HepG2 (cell line): ENCODE measurements at regions not wholly inside any gene's neighbourhood (a gene's known extent, or its start where the extent isn't known, plus 50 kb on each side); places are given as distances from the start of the nearest gene placed in this dataset.

Experiments
- ATAC-seq: fragments of 200-7000 bp; cut with Tn5 transposase; 3 replicates; pipeline ENCODE4 v1.9.1; 2020; ENCODE audit warnings: mild to moderate bottlenecking, moderate library complexity
- BruUV-seq: library from RNA; stranded (reverse); fragments of 400-500 nt; replicated peaks from 2 replicates; lab custom pipeline; 2021; lab: Mats Ljungman, UMichigan
- CTCF ChIA-PET: fragments of 300-600 bp; formaldehyde crosslinking; extraction: SDS; loops from one replicate; lab custom pipeline; 2021; ENCODE audit warnings: low total read pairs, inconsistent platforms, low intra/inter-chr PET ratio; lab: Yijun Ruan, JAX
- POLR2A ChIA-PET: fragments of 350-600 bp; sonication (Branson Sonifier 250); formaldehyde crosslinking; loops from one replicate; lab custom pipeline; 2020; ENCODE audit warnings: antibody characterized with exemption, inconsistent platforms; lab: Yijun Ruan, JAX
- DNase-seq: peaks from one replicate; pipeline ENCODE4 v3.0.0-alpha.2; 2015; ENCODE audit warnings: low spot score
- FAIRE-seq: peaks from 3 replicates; lab custom pipeline; 2011; peaks lifted over from hg19 to GRCh38; lab: Jason Lieb, UNC
- H2AFZ ChIP-seq: one replicate; pipeline ENCODE4 v1.6.1; 2011; ENCODE audit warnings: low read length, inconsistent platforms
- H3K27ac ChIP-seq: fragments of 300-600 bp; 3 replicates; pipeline ENCODE4 v1.8.0; 2011; ENCODE audit warnings: mixed run types, mild to moderate bottlenecking, mixed read lengths, low read length, inconsistent platforms; ENCODE audit not compliant: insufficient read depth; ENCODE audit errors: extremely low read length
- H3K27me3 ChIP-seq, 2 experiments: fragments of 200-600 bp in 1 of 2; 2 replicates in 1 of 2; 3 replicates in 1 of 2; pipeline versions ENCODE4 v1.6.0 to v1.8.0; 2011; ENCODE audit warnings: low read length in 2 of 2, mild to moderate bottlenecking in 2 of 2, moderate library complexity in 2 of 2, inconsistent platforms in 1 of 2; ENCODE audit not compliant: insufficient read depth in 2 of 2, control insufficient read depth in 1 of 2
- H3K36me3 ChIP-seq, 2 experiments: fragments of 200-600 bp in 1 of 2; replicated peaks in 1 of 2; 2 replicates in 1 of 2; 3 replicates in 1 of 2; pipeline versions ENCODE4 v1.5.1 to v1.8.0; 2011; ENCODE audit warnings: low read length in 2 of 2, inconsistent platforms in 1 of 2; ENCODE audit not compliant: insufficient read depth in 2 of 2, control insufficient read depth in 1 of 2
- H3K4me1 ChIP-seq: 2 replicates; pipeline ENCODE4 v1.5.1; 2012; ENCODE audit warnings: low read length, inconsistent platforms; ENCODE audit not compliant: insufficient read depth
- H3K4me2 ChIP-seq: 2 replicates; pipeline ENCODE4 v1.6.0; 2011; ENCODE audit warnings: low read depth, low read length, inconsistent platforms
- H3K4me3 ChIP-seq, 3 experiments: fragments of 200-600 bp in 1 of 3; sonication (generic), shearing (Covaris generic) in 1 of 3; replicated peaks in 1 of 3; 2 replicates each; pipeline ENCODE4 v1.5.1; 2011 to 2016; ENCODE audit warnings: low read length in 3 of 3, inconsistent platforms in 2 of 3, low read depth in 2 of 3, mild to moderate bottlenecking in 2 of 3, control low read depth in 1 of 3, mixed read lengths in 1 of 3; ENCODE audit not compliant: insufficient read depth in 1 of 3
- H3K79me2 ChIP-seq: one replicate; pipeline ENCODE4 v1.6.1; 2011; ENCODE audit warnings: low read length, inconsistent platforms; ENCODE audit not compliant: insufficient read depth
- H3K9ac ChIP-seq: 2 replicates; pipeline ENCODE4 v1.6.0; 2011; ENCODE audit warnings: mild to moderate bottlenecking, low read depth, low read length, inconsistent platforms; ENCODE audit not compliant: insufficient read depth
- H3K9me3 ChIP-seq: 2 replicates; pipeline ENCODE4 v1.5.1; 2012; ENCODE audit warnings: mild to moderate bottlenecking, low read length
- H4K20me1 ChIP-seq: 2 replicates; pipeline ENCODE4 v1.6.0; 2011; ENCODE audit warnings: inconsistent platforms, mild to moderate bottlenecking, low read length, moderate library complexity; ENCODE audit not compliant: insufficient read depth
- ZNF263 ChIP-seq: sonication (generic); formaldehyde crosslinking; IDR thresholded peaks from 2 replicates; pipeline ENCODE4 v1.4.0; 2020; ENCODE audit warnings: missing genetic modification reagents
- WGBS: methylation state at CpG from one replicate; pipeline ENCODE4 v1.1.6; 2017; ENCODE audit warnings: low lambda C conversion rate; 5-methylcytosine and 5-hydroxymethylcytosine counted together
- in situ Hi-C: cut with HindIII; loops from 2 replicates; pipeline ENCODE4 v1.10.0; 2017; ENCODE audit warnings: low pct_unique_long_range_greater_than_20kb; ENCODE audit not compliant: extremely low pct_ligation_motif_present
- intact Hi-C: fragments of 100-400 bp; cut with micrococcal nuclease; formaldehyde crosslinking; loops from one replicate; pipeline ENCODE4 v1.10.0; 2022; ENCODE audit not compliant: unreplicated experiment
- TF ChIP-seq, protein P1 (sequence below): sonication (generic); formaldehyde crosslinking; IDR thresholded peaks from 2 replicates; pipeline ENCODE4 v1.4.0; 2020; ENCODE audit warnings: mild to moderate bottlenecking, missing genetic modification reagents
- TF ChIP-seq, protein P2 (sequence below): fragments of 450-650 bp; IDR thresholded peaks from 2 replicates; pipeline ENCODE4 v1.6.1; 2016

DNA sequence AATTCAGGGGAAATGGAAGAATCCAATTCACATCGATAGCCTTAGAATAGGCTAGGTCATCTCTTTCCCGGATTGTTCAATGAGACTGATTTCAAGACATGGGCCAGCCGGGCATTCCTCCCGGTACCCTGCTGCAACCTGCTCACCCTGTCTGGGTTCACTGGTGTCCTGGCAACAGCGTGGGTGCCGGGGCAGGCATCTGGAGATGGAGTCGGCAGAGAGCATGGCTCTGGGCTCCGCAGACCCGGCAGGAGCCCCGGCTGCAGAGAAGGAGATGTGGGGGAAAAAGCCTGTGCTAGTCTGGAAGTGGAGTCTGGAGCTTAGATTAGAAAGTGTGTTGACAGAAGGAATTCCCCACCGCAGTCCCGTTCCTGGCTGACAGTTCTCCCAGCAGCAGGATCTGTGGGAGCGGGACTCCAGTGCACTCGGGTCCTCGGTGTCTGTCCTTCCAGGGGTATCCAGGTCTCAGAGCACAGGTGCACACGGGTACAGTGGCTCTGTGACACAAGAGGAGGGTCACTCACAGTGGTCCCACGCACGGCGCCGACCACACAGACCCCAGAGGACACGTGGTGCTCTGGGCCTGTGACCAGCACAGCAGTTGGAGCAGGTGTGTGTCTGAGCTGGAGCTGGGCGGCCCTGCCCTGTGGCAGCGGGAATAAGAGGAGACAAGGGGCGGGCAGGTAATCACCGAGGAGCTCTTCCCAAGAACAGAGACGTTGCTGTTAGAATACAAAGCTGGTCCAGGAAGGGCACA lies 65.7 kb upstream of the PITRM1 start:
- Histone ChIP-seq H3K9me3 (no peaks in the 10 kb centered on the region), H3K4me2 (no peak overlapping the region), H3K4me3 (no peak overlapping the region), H3K79me2 (no peaks in the 10 kb centered on the region), H3K4me1 (no peaks in the 10 kb centered on the region), H2AFZ (no peak overlapping the region), H4K20me1 (no peaks in the 10 kb centered on the region), H3K9ac (no peak overlapping the region), H3K27me3 (peaks cover 5 to 69% of the 10 kb centered on the region in 2 experiments), H3K36me3 (no peaks in the 10 kb centered on the region), H3K27ac (no peak overlapping the region)
- in situ Hi-C loops (loop anchor here (25.0 kb wide), 1 partner anchor 524 kb away; no protein-coding TSS in a partner anchor), intact Hi-C loops (loop anchor here (5.0 to 10.0 kb wide), 2 partner anchors 537 to 1419 kb away; no protein-coding TSS in a partner anchor)
- ChIA-PET CTCF (interaction anchor here (2.6 kb wide), 1 partner anchor 1418 kb away, joined by 9 read pairs; no protein-coding TSS in a partner anchor), POLR2A (no interaction called here)
- BruUV-seq: no TSS peak
- 3% methylated on average over 20 of the region's 26 CpGs for WGBS
- DNase-seq (no peak), FAIRE-seq (no peak), ATAC-seq (no peak)
- TF ChIP-seq ZNF263 (CRISPR knock-in tag): no peak
- TF ChIP-seq, protein P1, sequence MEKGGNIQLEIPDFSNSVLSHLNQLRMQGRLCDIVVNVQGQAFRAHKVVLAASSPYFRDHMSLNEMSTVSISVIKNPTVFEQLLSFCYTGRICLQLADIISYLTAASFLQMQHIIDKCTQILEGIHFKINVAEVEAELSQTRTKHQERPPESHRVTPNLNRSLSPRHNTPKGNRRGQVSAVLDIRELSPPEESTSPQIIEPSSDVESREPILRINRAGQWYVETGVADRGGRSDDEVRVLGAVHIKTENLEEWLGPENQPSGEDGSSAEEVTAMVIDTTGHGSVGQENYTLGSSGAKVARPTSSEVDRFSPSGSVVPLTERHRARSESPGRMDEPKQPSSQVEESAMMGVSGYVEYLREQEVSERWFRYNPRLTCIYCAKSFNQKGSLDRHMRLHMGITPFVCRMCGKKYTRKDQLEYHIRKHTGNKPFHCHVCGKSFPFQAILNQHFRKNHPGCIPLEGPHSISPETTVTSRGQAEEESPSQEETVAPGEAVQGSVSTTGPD (CRISPR knock-in tag): no peak
- TF ChIP-seq, protein P2, sequence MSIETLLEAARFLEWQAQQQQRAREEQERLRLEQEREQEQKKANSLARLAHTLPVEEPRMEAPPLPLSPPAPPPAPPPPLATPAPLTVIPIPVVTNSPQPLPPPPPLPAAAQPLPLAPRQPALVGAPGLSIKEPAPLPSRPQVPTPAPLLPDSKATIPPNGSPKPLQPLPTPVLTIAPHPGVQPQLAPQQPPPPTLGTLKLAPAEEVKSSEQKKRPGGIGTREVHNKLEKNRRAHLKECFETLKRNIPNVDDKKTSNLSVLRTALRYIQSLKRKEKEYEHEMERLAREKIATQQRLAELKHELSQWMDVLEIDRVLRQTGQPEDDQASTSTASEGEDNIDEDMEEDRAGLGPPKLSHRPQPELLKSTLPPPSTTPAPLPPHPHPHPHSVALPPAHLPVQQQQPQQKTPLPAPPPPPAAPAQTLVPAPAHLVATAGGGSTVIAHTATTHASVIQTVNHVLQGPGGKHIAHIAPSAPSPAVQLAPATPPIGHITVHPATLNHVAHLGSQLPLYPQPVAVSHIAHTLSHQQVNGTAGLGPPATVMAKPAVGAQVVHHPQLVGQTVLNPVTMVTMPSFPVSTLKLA: peak; percentile 58; the same call in 1 of the 2 replicates
